DOHH2 (cell line): ENCODE measurements at regions not wholly inside any gene's neighbourhood (a gene's known extent, or its start where the extent isn't known, plus 50 kb on each side); places are given as distances from the start of the nearest gene placed in this dataset.

Source experiments
- EZH2phosphoT487 ChIP-seq: fragments of 200-600 bp; sonication (generic); IDR thresholded peaks from 2 replicates; pipeline ENCODE4 v1.6.1; 2017; ENCODE audit warnings: borderline replicate concordance, mild to moderate bottlenecking, antibody characterized with exemption, low read length, moderate library complexity, mixed read lengths
- TF ChIP-seq, protein P1 (sequence below): fragments of 200-600 bp; sonication (generic); IDR thresholded peaks from one replicate; pipeline ENCODE4 v1.5.1; 2014; ENCODE audit warnings: antibody characterized with exemption, mild to moderate bottlenecking, low read depth, low read length; ENCODE audit not compliant: poor library complexity, severe bottlenecking

DNA sequence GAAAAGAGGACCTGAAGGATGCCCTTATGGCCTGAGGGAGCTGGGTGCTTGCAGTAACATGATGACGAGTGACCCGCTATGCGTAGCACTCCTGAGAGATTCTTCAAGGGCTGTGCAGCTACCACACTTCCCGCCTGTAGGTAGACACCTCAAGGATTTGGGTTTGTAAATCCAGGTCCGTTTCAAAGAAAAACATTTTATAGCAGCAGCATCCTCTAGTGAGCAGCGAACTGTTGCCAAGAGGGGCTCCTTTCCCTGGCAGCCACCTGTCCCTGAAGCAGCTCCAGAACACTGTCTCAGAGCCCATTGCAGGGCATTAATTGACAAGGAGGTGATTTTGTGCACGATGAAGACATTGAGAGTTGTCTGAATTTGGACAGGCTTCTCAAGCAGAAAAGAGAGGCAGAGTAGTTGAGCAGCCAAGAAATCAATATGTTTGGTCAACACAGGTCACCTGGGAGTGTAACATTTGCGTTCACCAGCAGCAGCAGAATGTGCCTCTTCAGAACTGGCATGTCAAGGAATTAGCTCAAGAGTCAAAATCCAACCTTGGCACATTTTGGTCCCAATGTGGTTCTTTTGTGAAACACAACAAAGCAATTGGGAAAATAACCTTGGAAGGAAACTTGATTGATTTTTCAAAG is 209.8 kb upstream of the MTNR1B start:
- TF ChIP-seq, protein P1, sequence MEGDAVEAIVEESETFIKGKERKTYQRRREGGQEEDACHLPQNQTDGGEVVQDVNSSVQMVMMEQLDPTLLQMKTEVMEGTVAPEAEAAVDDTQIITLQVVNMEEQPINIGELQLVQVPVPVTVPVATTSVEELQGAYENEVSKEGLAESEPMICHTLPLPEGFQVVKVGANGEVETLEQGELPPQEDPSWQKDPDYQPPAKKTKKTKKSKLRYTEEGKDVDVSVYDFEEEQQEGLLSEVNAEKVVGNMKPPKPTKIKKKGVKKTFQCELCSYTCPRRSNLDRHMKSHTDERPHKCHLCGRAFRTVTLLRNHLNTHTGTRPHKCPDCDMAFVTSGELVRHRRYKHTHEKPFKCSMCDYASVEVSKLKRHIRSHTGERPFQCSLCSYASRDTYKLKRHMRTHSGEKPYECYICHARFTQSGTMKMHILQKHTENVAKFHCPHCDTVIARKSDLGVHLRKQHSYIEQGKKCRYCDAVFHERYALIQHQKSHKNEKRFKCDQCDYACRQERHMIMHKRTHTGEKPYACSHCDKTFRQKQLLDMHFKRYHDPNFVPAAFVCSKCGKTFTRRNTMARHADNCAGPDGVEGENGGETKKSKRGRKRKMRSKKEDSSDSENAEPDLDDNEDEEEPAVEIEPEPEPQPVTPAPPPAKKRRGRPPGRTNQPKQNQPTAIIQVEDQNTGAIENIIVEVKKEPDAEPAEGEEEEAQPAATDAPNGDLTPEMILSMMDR = no peak
- no peak for TF ChIP-seq EZH2phosphoT487
